ENCODE measurements at regions not wholly inside any gene's neighbourhood (a gene's known extent, or its start where the extent isn't known, plus 50 kb on each side); places are given as distances from the start of the nearest gene placed in this dataset.

DNA sequence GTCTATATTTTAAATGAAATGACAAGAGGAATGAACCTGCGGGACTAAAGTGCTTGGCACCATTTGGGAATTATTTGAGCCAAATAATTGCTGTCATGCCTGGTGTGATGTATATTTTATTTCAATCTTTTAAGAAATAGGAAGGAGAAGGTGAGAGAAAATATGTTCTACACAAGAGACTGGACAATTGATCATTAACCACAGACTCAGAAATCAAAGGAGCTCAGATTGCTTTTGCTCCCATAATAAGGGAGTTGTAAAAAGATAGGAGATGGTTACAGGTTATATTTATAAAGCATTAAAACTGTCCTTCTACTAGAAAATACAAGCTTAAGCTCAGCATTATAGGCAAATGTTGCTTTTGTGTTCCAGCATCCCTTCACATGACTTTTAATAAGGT, 515.2 kb upstream of the SULF2 start:
- no peaks in the 10 kb centered on the region for H3K36me3 ChIP-seq (ENCODE audit: control insufficient read depth in 1 of 2, insufficient read depth in 2 of 2, low read length in 2 of 2)
- H3K4me1 ChIP-seq (ENCODE audit: control insufficient read depth in 1 of 2, insufficient read depth in 2 of 2, low read length in 2 of 2): peaks cover 3 to 15% of the 10 kb centered on the region in 2 donors
- H3K9me3 ChIP-seq (ENCODE audit: control insufficient read depth in 1 of 2, low read length in 2 of 2): no peaks in the 10 kb centered on the region
- H3K4me3 ChIP-seq (ENCODE audit: low read depth in 1 of 2, low read length in 2 of 2): no peak overlapping the region
- no peaks in the 10 kb centered on the region for H3K27me3 ChIP-seq (ENCODE audit: low read depth, low read length)
- H3K27ac ChIP-seq (ENCODE audit: low read length): no peak overlapping the region

DNA sequence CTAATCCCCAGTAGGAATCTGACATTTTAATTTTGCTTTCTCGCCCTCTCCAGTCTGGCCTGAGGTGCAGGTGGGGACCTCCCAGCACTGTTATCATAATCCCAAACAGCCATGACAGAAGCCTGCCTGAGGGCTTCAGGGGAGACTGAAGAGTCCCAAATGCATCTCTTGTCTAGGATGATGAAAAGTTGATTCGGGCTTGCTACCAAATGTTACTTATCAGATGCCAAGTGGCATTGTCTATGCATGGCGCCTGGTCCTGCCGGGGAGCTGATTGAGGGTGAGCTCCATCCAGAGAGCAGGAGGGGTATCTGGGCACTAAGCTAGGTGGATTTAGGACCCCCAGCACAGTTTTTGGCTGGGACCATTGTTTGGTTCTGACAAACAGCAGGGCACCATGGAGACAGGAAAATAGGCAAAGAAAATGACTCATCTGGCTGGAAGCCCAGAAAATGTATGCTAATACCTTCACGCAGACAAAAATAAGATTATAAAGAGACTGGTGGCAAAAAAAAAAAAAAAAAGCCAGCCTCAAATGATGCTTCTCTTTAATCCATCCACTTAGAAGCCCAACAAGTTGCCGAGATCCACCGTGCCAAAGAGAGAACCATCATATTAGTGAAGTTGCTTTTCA, 513.7 kb upstream of the SULF2 start:
- Histone ChIP-seq H3K4me3 (ENCODE audit: low read depth in 1 of 2, low read length in 2 of 2) (no peak overlapping the region), H3K27me3 (ENCODE audit: low read depth, low read length) (no peaks in the 10 kb centered on the region), H3K36me3 (ENCODE audit: control insufficient read depth in 1 of 2, insufficient read depth in 2 of 2, low read length in 2 of 2) (no peaks in the 10 kb centered on the region), H3K27ac (ENCODE audit: low read length) (no peak overlapping the region), H3K9me3 (ENCODE audit: control insufficient read depth in 1 of 2, low read length in 2 of 2) (no peaks in the 10 kb centered on the region), H3K4me1 (ENCODE audit: control insufficient read depth in 1 of 2, insufficient read depth in 2 of 2, low read length in 2 of 2) (peaks cover 8 to 23% of the 10 kb centered on the region in 2 donors)

- Histone ChIP-seq H3K36me3 (ENCODE audit: control insufficient read depth in 1 of 2, insufficient read depth in 2 of 2, low read length in 2 of 2) (no peaks in the 10 kb centered on the region), H3K9me3 (ENCODE audit: control insufficient read depth in 1 of 2, low read length in 2 of 2) (no peaks in the 10 kb centered on the region), H3K4me1 (ENCODE audit: control insufficient read depth in 1 of 2, insufficient read depth in 2 of 2, low read length in 2 of 2) (peaks cover 8 to 23% of the 10 kb centered on the region in 2 donors), H3K27me3 (ENCODE audit: low read depth, low read length) (no peaks in the 10 kb centered on the region), H3K27ac (ENCODE audit: low read length) (no peak overlapping the region), H3K4me3 (ENCODE audit: low read depth in 1 of 2, low read length in 2 of 2) (no peak overlapping the region)
Observed at GRCh38 chr20:48298433-48298832, 513.2 kb upstream of the SULF2 start.

GRCh38 chr20:48295966-48296421, 510.7 kb upstream of the SULF2 start:
- Histone ChIP-seq H3K4me3 (ENCODE audit: low read depth in 1 of 2, low read length in 2 of 2) (no peak overlapping the region), H3K27ac (ENCODE audit: low read length) (peak overlapping the region; percentile 35)

DNA sequence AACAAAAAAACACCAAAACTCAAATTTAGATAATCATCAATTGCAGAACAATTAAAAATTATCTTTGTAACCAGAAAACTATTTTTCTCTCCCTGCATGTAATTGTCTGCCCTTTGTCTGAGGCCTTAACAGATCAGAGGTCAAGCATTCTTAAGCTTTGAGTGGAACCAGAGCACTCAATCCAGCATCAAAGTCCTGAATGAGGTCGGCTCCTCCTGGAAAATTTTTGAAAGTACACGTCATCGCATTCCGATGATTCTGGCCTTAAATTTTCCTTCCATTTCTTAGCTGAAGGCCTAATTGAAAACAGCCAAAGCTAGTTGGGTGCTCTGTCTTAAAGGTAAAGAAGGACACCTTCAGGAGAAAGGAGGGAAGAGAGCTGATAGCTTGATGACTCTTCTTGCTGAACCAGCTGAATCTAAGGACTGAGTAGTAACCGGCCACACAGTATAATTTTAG, 510.2 kb upstream of the SULF2 start:
- Histone ChIP-seq H3K27ac (ENCODE audit: low read length) (peak overlapping the region; percentile 35), H3K27me3 (ENCODE audit: low read depth, low read length) (no peaks in the 10 kb centered on the region), H3K4me3 (ENCODE audit: low read depth in 1 of 2, low read length in 2 of 2) (no peak overlapping the region), H3K9me3 (ENCODE audit: control insufficient read depth in 1 of 2, low read length in 2 of 2) (no peaks in the 10 kb centered on the region), H3K36me3 (ENCODE audit: control insufficient read depth in 1 of 2, insufficient read depth in 2 of 2, low read length in 2 of 2) (no peaks in the 10 kb centered on the region), H3K4me1 (ENCODE audit: control insufficient read depth in 1 of 2, insufficient read depth in 2 of 2, low read length in 2 of 2) (peaks cover 8 to 23% of the 10 kb centered on the region in 2 donors)

More at GRCh38 chr20:48295966-48296421, 510.7 kb upstream of the SULF2 start:
- H3K9me3 ChIP-seq (ENCODE audit: control insufficient read depth in 1 of 2, low read length in 2 of 2): no peaks in the 10 kb centered on the region
- H3K4me1 ChIP-seq (ENCODE audit: control insufficient read depth in 1 of 2, insufficient read depth in 2 of 2, low read length in 2 of 2): peaks cover 8 to 23% of the 10 kb centered on the region in 2 donors
- H3K36me3 ChIP-seq (ENCODE audit: control insufficient read depth in 1 of 2, insufficient read depth in 2 of 2, low read length in 2 of 2): no peaks in the 10 kb centered on the region
- no peaks in the 10 kb centered on the region for H3K27me3 ChIP-seq (ENCODE audit: low read depth, low read length)

DNA sequence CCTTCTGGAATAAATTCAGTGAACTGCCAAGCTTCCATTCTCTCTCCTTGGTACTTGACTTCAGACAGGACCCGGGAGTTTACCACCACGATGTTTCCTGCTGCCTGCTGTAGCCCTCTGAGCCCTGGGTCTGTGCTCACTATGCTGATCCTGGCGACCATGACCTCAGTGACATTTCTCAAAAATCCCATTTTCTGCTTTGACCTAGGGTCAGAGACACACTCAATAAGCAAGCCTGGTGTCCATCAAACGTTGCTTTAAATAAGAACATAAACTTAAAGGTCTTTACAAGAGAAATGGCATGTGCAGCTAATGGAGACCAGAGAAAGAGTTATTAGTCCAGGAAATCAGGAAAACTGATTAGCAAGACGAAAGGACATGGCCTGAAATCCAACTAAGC, 509.7 kb upstream of the SULF2 start:
- Histone ChIP-seq H3K4me3 (ENCODE audit: low read depth in 1 of 2, low read length in 2 of 2) (no peak overlapping the region), H3K4me1 (ENCODE audit: control insufficient read depth in 1 of 2, insufficient read depth in 2 of 2, low read length in 2 of 2) (peaks cover 8 to 23% of the 10 kb centered on the region in 2 donors), H3K9me3 (ENCODE audit: control insufficient read depth in 1 of 2, low read length in 2 of 2) (no peaks in the 10 kb centered on the region), H3K27ac (ENCODE audit: low read length) (peak overlapping the region; percentile 10), H3K27me3 (ENCODE audit: low read depth, low read length) (no peaks in the 10 kb centered on the region), H3K36me3 (ENCODE audit: control insufficient read depth in 1 of 2, insufficient read depth in 2 of 2, low read length in 2 of 2) (no peaks in the 10 kb centered on the region)

DNA sequence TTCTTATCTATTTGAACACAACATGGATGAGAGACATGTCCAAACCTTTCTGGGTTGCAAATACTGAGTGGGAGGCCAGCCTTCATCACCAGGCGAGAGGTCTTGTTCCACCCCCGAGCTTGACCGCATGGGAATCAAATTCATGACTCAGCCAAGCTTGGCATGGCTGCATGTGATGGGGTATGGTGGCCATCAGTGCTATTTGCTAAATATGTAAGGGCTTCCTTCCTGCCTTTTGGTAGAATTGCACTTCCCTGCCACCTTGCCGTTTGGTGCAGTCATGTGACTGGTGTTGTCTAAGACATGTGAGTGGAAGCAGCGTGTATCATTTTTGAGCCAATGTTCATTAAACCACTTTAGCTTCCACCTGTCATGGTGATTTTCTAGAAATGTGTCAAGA, 508.9 kb upstream of the SULF2 start:
- Histone ChIP-seq H3K4me1 (ENCODE audit: control insufficient read depth in 1 of 2, insufficient read depth in 2 of 2, low read length in 2 of 2) (peaks cover 5 to 18% of the 10 kb centered on the region in 2 donors), H3K27me3 (ENCODE audit: low read depth, low read length) (no peaks in the 10 kb centered on the region), H3K27ac (ENCODE audit: low read length) (no peak overlapping the region)

GRCh38 chr20:48293671-48294070, 508.4 kb upstream of the SULF2 start:
- Histone ChIP-seq H3K27me3 (ENCODE audit: low read depth, low read length) (no peaks in the 10 kb centered on the region), H3K9me3 (ENCODE audit: control insufficient read depth in 1 of 2, low read length in 2 of 2) (no peaks in the 10 kb centered on the region), H3K4me1 (ENCODE audit: control insufficient read depth in 1 of 2, insufficient read depth in 2 of 2, low read length in 2 of 2) (peaks cover 5 to 16% of the 10 kb centered on the region in 2 donors), H3K4me3 (ENCODE audit: low read depth in 1 of 2, low read length in 2 of 2) (no peak overlapping the region), H3K36me3 (ENCODE audit: control insufficient read depth in 1 of 2, insufficient read depth in 2 of 2, low read length in 2 of 2) (no peaks in the 10 kb centered on the region), H3K27ac (ENCODE audit: low read length) (no peak overlapping the region)

More for the DNA sequence above, 508.9 kb upstream of the SULF2 start:
- Histone ChIP-seq H3K9me3 (ENCODE audit: control insufficient read depth in 1 of 2, low read length in 2 of 2) (no peaks in the 10 kb centered on the region), H3K4me3 (ENCODE audit: low read depth in 1 of 2, low read length in 2 of 2) (no peak overlapping the region), H3K36me3 (ENCODE audit: control insufficient read depth in 1 of 2, insufficient read depth in 2 of 2, low read length in 2 of 2) (no peaks in the 10 kb centered on the region)

GRCh38 chr20:48292806-48293205, 507.5 kb upstream of the SULF2 start:
- Histone ChIP-seq H3K9me3 (ENCODE audit: control insufficient read depth in 1 of 2, low read length in 2 of 2) (no peaks in the 10 kb centered on the region), H3K36me3 (ENCODE audit: control insufficient read depth in 1 of 2, insufficient read depth in 2 of 2, low read length in 2 of 2) (no peaks in the 10 kb centered on the region), H3K27me3 (ENCODE audit: low read depth, low read length) (no peaks in the 10 kb centered on the region), H3K4me3 (ENCODE audit: low read depth in 1 of 2, low read length in 2 of 2) (no peak overlapping the region), H3K27ac (ENCODE audit: low read length) (no peak overlapping the region), H3K4me1 (ENCODE audit: control insufficient read depth in 1 of 2, insufficient read depth in 2 of 2, low read length in 2 of 2) (peaks cover 5 to 16% of the 10 kb centered on the region in 2 donors)

GRCh38 chr20:48291896-48292295, 506.6 kb upstream of the SULF2 start:
- Histone ChIP-seq H3K27ac (ENCODE audit: low read length) (no peak overlapping the region), H3K9me3 (ENCODE audit: control insufficient read depth in 1 of 2, low read length in 2 of 2) (no peaks in the 10 kb centered on the region), H3K4me1 (ENCODE audit: control insufficient read depth in 1 of 2, insufficient read depth in 2 of 2, low read length in 2 of 2) (peaks cover 12 to 25% of the 10 kb centered on the region in 2 donors), H3K36me3 (ENCODE audit: control insufficient read depth in 1 of 2, insufficient read depth in 2 of 2, low read length in 2 of 2) (no peaks in the 10 kb centered on the region), H3K4me3 (ENCODE audit: low read depth in 1 of 2, low read length in 2 of 2) (no peak overlapping the region), H3K27me3 (ENCODE audit: low read depth, low read length) (no peaks in the 10 kb centered on the region)

DNA sequence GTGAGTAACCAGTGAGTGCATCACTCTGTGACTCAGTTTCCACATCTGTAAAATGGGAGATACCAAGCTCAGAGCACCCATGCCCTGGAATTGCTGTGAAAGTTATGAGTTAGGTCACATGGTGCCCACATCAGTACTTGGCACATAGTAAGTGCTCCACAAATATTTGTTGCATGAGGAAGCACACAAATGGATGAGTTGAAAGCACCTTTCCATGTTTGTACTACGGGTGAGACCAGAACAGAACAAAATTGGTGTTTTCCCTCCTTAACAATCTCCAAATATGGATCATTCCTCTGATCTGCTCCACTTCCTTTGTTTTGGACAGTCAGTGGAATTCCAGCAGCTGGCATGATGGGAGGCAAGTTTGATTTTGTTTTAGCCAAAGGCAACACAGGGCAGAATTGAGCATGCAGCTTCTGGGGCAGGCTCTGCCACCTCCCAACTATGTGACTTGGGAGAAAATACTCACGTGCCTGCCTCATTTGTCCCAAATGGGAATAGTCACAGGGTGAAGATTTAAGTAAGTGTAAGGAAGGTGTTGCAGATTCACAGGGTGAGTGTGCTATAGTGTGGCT, 503.7 kb upstream of the SULF2 start:
- H3K27ac ChIP-seq (ENCODE audit: low read length): no peak overlapping the region
- H3K4me1 ChIP-seq (ENCODE audit: control insufficient read depth in 1 of 2, insufficient read depth in 2 of 2, low read length in 2 of 2): peaks cover 18% of the 10 kb centered on the region in 2 donors
- no peaks in the 10 kb centered on the region for H3K36me3 ChIP-seq (ENCODE audit: control insufficient read depth in 1 of 2, insufficient read depth in 2 of 2, low read length in 2 of 2)
- H3K4me3 ChIP-seq (ENCODE audit: low read depth in 1 of 2, low read length in 2 of 2): no peak overlapping the region
- H3K9me3 ChIP-seq (ENCODE audit: control insufficient read depth in 1 of 2, low read length in 2 of 2): no peaks in the 10 kb centered on the region
- no peaks in the 10 kb centered on the region for H3K27me3 ChIP-seq (ENCODE audit: low read depth, low read length)

Measured in muscle layer of duodenum (tissue), 2 donors.